ENCODE measurements at regions not wholly inside any gene's neighbourhood (a gene's known extent, or its start where the extent isn't known, plus 50 kb on each side); places are given as distances from the start of the nearest gene placed in this dataset.

GRCh38 chr15:25985165-25985564 is 122.0 kb upstream of the ATP10A start:
- TF ChIP-seq CTCF (IDR thresholded peaks at IDR 0.05) (no peak), JUNB (IDR thresholded peaks at IDR 0.05) (no peak), RARB (CRISPR knock-in tag; IDR thresholded peaks at IDR 0.05) (no peak), RCOR1 (IDR thresholded peaks at IDR 0.05; ENCODE audit: low read depth, low read length) (no peak), CHD2 (IDR thresholded peaks at IDR 0.05; ENCODE audit: low read length, partially characterized antibody) (no peak), EP300 (IDR thresholded peaks at IDR 0.05) (no peak), PBX3 (IDR thresholded peaks at IDR 0.05) (no peak), USF2 (IDR thresholded peaks at IDR 0.05) (no peak), MAX (IDR thresholded peaks at IDR 0.05) (no peak), SMC3 (IDR thresholded peaks at IDR 0.05) (no peak), GATA3 (IDR thresholded peaks at IDR 0.05; ENCODE audit: borderline replicate concordance) (no peak)

Data from A549 (cell line).